HCT116 (cell line): ENCODE measurements at regions not wholly inside any gene's neighbourhood (a gene's known extent, or its start where the extent isn't known, plus 50 kb on each side); places are given as distances from the start of the nearest gene placed in this dataset.

Experiments
- ATAC-seq: fragments of 200-7000 bp; cut with Tn5 transposase; 2 replicates; pipeline ENCODE4 v1.9.1; 2020; ENCODE audit warnings: mild to moderate bottlenecking, moderate library complexity
- BruUV-seq: library from RNA; stranded (reverse); fragments of 400-500 nt; replicated peaks from 2 replicates; lab custom pipeline; 2021; lab: Mats Ljungman, UMichigan
- CTCF ChIA-PET: fragments of 300-600 bp; sonication (Branson Sonifier 250); formaldehyde crosslinking; loops from one replicate; lab custom pipeline; 2021; ENCODE audit warnings: antibody characterized with exemption; lab: Charles Lee
- POLR2A ChIA-PET: fragments of 300-600, 350-600 bp; sonication (Branson Sonifier 250); formaldehyde crosslinking; loops from one replicate; lab custom pipeline; 2021; ENCODE audit warnings: antibody characterized with exemption; lab: Charles Lee
- RAD21 ChIA-PET, 2 experiments: fragments of 300-600 bp; sonication (Branson Sonifier 250); formaldehyde crosslinking; loops; one replicate each; lab custom pipeline; 2023; ENCODE audit warnings: low total read pairs in 2 of 2; ENCODE audit not compliant: uncharacterized antibody in 2 of 2, unreplicated experiment in 2 of 2, low non-redundant PET in 1 of 2; lab: Charles Lee
- DNase-seq: peaks from one replicate; pipeline ENCODE4 v3.0.0-alpha.2; 2010; ENCODE audit warnings: low read depth, low spot score
- H2AFZ ChIP-seq: fragments of 200-600 bp; shearing (Covaris generic), sonication (generic); 2 replicates; pipeline ENCODE4 v1.6.1; 2017; ENCODE audit warnings: low read depth, mixed run types, mixed read lengths, antibody characterized with exemption, low read length; ENCODE audit not compliant: poor library complexity, severe bottlenecking
- H3K27ac ChIP-seq: 2 replicates; pipeline ENCODE4 v1.5.1; 2012; ENCODE audit warnings: low read depth, low read length
- H3K27me3 ChIP-seq: fragments of 200-600 bp; sonication (generic); 2 replicates; pipeline ENCODE4 v1.6.1; 2016; ENCODE audit warnings: mixed run types, low read length, mixed read lengths; ENCODE audit not compliant: insufficient read depth
- H3K36me3 ChIP-seq, 2 experiments: fragments of 200-500 bp in 1 of 2; fragments of 200-600 bp in 1 of 2; sonication (Bioruptor generic) in 1 of 2; sonication (generic) in 1 of 2; 2 replicates each; pipeline versions ENCODE4 v1.5.1 to v1.6.1; 2014 to 2016; ENCODE audit warnings: low read length in 2 of 2, inconsistent platforms in 1 of 2, mixed read lengths in 1 of 2, mixed run types in 1 of 2; ENCODE audit not compliant: insufficient read depth in 2 of 2, control insufficient read depth in 1 of 2
- H3K4me1 ChIP-seq, 2 experiments: fragments of 200-600 bp in 1 of 2; sonication (generic) in 1 of 2; 2 replicates each; pipeline versions ENCODE4 v1.5.1 to v1.6.1; 2012 to 2017; ENCODE audit warnings: low read length in 2 of 2, inconsistent platforms in 1 of 2, mild to moderate bottlenecking in 1 of 2, mixed read lengths in 1 of 2, mixed run types in 1 of 2, moderate library complexity in 1 of 2; ENCODE audit not compliant: insufficient read depth in 2 of 2, control insufficient read depth in 1 of 2
- H3K4me2 ChIP-seq: fragments of 200-600 bp; sonication (generic); 2 replicates; pipeline ENCODE4 v1.6.1; 2017; ENCODE audit warnings: mixed run types, low read length, mixed read lengths
- H3K4me3 ChIP-seq, 2 experiments: fragments of 200-600 bp in 1 of 2; sonication (generic) in 1 of 2; replicated peaks in 1 of 2; 2 replicates each; pipeline ENCODE4 v1.5.1; 2011 to 2016; ENCODE audit warnings: low read length in 2 of 2, control low read depth in 1 of 2, low read depth in 1 of 2, mild to moderate bottlenecking in 1 of 2, mixed read lengths in 1 of 2, mixed run types in 1 of 2
- H3K79me2 ChIP-seq: fragments of 200-600 bp; sonication (generic); 2 replicates; pipeline ENCODE4 v1.6.1; 2017; ENCODE audit warnings: mild to moderate bottlenecking, mixed run types, low read length, moderate library complexity, mixed read lengths; ENCODE audit not compliant: insufficient read depth
- H3K9ac ChIP-seq: fragments of 200-600 bp; sonication (generic); 2 replicates; pipeline ENCODE4 v1.6.1; 2016; ENCODE audit warnings: low read length, mixed read lengths
- H3K9me2 ChIP-seq: fragments of 200-600 bp; sonication (generic), shearing (Covaris generic); 2 replicates; pipeline ENCODE4 v1.6.1; 2017; ENCODE audit warnings: mixed run types, mild to moderate bottlenecking, moderate library complexity; ENCODE audit not compliant: insufficient read depth
- H3K9me3 ChIP-seq, 2 experiments: fragments of 200-500 bp in 1 of 2; fragments of 200-600 bp in 1 of 2; sonication (Bioruptor generic) in 1 of 2; sonication (generic) in 1 of 2; 2 replicates each; pipeline ENCODE4 v1.6.1; 2014 to 2017; ENCODE audit warnings: low read length in 2 of 2, mixed read lengths in 2 of 2, inconsistent platforms in 1 of 2, low read depth in 1 of 2, mild to moderate bottlenecking in 1 of 2, mixed run types in 1 of 2, moderate library complexity in 1 of 2; ENCODE audit not compliant: control insufficient read depth in 1 of 2, insufficient read depth in 1 of 2
- H4K20me1 ChIP-seq: fragments of 200-600 bp; sonication (generic), shearing (Covaris generic); 2 replicates; pipeline ENCODE4 v1.6.1; 2017; ENCODE audit warnings: mixed run types, mild to moderate bottlenecking, moderate library complexity; ENCODE audit not compliant: insufficient read depth
- CBX3 ChIP-seq: IDR thresholded peaks from 2 replicates; pipeline ENCODE4 v1.6.1; 2012; ENCODE audit warnings: low read depth
- CEBPB ChIP-seq: IDR thresholded peaks from 2 replicates; pipeline ENCODE4 v1.6.1; 2012; ENCODE audit warnings: low read depth
- EGR1 ChIP-seq: IDR thresholded peaks from 2 replicates; pipeline ENCODE4 v1.6.1; 2012; ENCODE audit warnings: low read depth
- ELF1 ChIP-seq: IDR thresholded peaks from 2 replicates; pipeline ENCODE4 v1.6.1; 2012; ENCODE audit warnings: low read depth, borderline replicate concordance
- EZH2phosphoT487 ChIP-seq: fragments of 200-600 bp; IDR thresholded peaks from 2 replicates; pipeline ENCODE4 v1.6.1; 2018; ENCODE audit warnings: antibody characterized with exemption, borderline replicate concordance
- FOSL1 ChIP-seq: IDR thresholded peaks from 2 replicates; pipeline ENCODE4 v1.6.1; 2012; ENCODE audit warnings: low read depth
- JUND ChIP-seq: IDR thresholded peaks from 2 replicates; pipeline ENCODE4 v1.6.1; 2012
- POLR2A ChIP-seq: IDR thresholded peaks from 2 replicates; pipeline ENCODE4 v1.7.0; 2011; ENCODE audit warnings: borderline replicate concordance; ENCODE audit not compliant: insufficient read depth, insufficient read length; ENCODE audit errors: extremely low read depth
- RAD21 ChIP-seq: IDR thresholded peaks from 2 replicates; pipeline ENCODE4 v1.6.1; 2012; ENCODE audit warnings: low read depth, mild to moderate bottlenecking
- SIN3A ChIP-seq: IDR thresholded peaks from 2 replicates; pipeline ENCODE4 v1.6.1; 2012; ENCODE audit warnings: low read depth
- SP1 ChIP-seq: IDR thresholded peaks from 2 replicates; pipeline ENCODE4 v1.6.1; 2012; ENCODE audit warnings: low read depth
- TCF7L2 ChIP-seq: IDR thresholded peaks from 2 replicates; pipeline ENCODE4 v1.7.0; 2011; ENCODE audit warnings: borderline replicate concordance, inconsistent platforms; ENCODE audit not compliant: insufficient read depth, insufficient read length; ENCODE audit errors: extremely low read depth
- YY1 ChIP-seq: IDR thresholded peaks from 2 replicates; pipeline ENCODE4 v1.6.1; 2011; ENCODE audit warnings: low read length, low read depth, moderate library complexity, mild to moderate bottlenecking; ENCODE audit not compliant: insufficient replicate concordance; ENCODE audit errors: extremely low read depth
- ZBTB33 ChIP-seq: IDR thresholded peaks from 2 replicates; pipeline ENCODE4 v1.6.1; 2011; ENCODE audit warnings: mild to moderate bottlenecking, low read length, moderate library complexity; ENCODE audit not compliant: insufficient replicate concordance; ENCODE audit errors: extremely low read depth
- ZFX ChIP-seq: fragments of 450-650 bp; IDR thresholded peaks from 2 replicates; pipeline ENCODE4 v1.6.1; 2017
- ZNF274 ChIP-seq: fragments of 200-500 bp; sonication (Bioruptor generic); IDR thresholded peaks from 2 replicates; pipeline ENCODE4 v1.6.1; 2014; ENCODE audit warnings: mild to moderate bottlenecking, low read depth, low read length, inconsistent platforms
- intact Hi-C: fragments of 100-400 bp; cut with micrococcal nuclease; formaldehyde crosslinking; loops from 2 replicates; pipeline ENCODE4 v1.10.0; 2022
- TF ChIP-seq, protein P1 (sequence below): IDR thresholded peaks from 2 replicates; pipeline ENCODE4 v1.6.1; 2012; ENCODE audit warnings: low read depth
- TF ChIP-seq, protein P2 (sequence below): IDR thresholded peaks from 2 replicates; pipeline ENCODE4 v1.6.1; 2012

GRCh38 chr1:221045151-221045550 lies 165.9 kb downstream of the HLX start:
- H3K27ac ChIP-seq: no peak overlapping the region
- no peaks in the 10 kb centered on the region for H3K9me2 ChIP-seq
- H3K9ac ChIP-seq: no peak overlapping the region
- H3K79me2 ChIP-seq: no peaks in the 10 kb centered on the region
- H3K9me3 ChIP-seq: no peaks in the 10 kb centered on the region
- ATAC-seq (no peak), DNase-seq (no peak)
- no TSS peak for BruUV-seq
- H3K36me3 ChIP-seq: no peaks in the 10 kb centered on the region
- no peaks in the 10 kb centered on the region for H4K20me1 ChIP-seq
- no peak overlapping the region for H3K4me3 ChIP-seq
- intact Hi-C loops: no loop called here
- ChIA-PET CTCF (no interaction called here), POLR2A (no interaction called here), RAD21 (no interaction called here)
- no peaks in the 10 kb centered on the region for H3K27me3 ChIP-seq
- no peak overlapping the region for H2AFZ ChIP-seq
- H3K4me2 ChIP-seq: no peak overlapping the region
- no peak for TF ChIP-seq SP1
- TF ChIP-seq RAD21: no peak
- no peak for TF ChIP-seq ZFX
- no peak for TF ChIP-seq CBX3
- no peak for TF ChIP-seq EGR1
- no peak for TF ChIP-seq JUND
- TF ChIP-seq, protein P1, sequence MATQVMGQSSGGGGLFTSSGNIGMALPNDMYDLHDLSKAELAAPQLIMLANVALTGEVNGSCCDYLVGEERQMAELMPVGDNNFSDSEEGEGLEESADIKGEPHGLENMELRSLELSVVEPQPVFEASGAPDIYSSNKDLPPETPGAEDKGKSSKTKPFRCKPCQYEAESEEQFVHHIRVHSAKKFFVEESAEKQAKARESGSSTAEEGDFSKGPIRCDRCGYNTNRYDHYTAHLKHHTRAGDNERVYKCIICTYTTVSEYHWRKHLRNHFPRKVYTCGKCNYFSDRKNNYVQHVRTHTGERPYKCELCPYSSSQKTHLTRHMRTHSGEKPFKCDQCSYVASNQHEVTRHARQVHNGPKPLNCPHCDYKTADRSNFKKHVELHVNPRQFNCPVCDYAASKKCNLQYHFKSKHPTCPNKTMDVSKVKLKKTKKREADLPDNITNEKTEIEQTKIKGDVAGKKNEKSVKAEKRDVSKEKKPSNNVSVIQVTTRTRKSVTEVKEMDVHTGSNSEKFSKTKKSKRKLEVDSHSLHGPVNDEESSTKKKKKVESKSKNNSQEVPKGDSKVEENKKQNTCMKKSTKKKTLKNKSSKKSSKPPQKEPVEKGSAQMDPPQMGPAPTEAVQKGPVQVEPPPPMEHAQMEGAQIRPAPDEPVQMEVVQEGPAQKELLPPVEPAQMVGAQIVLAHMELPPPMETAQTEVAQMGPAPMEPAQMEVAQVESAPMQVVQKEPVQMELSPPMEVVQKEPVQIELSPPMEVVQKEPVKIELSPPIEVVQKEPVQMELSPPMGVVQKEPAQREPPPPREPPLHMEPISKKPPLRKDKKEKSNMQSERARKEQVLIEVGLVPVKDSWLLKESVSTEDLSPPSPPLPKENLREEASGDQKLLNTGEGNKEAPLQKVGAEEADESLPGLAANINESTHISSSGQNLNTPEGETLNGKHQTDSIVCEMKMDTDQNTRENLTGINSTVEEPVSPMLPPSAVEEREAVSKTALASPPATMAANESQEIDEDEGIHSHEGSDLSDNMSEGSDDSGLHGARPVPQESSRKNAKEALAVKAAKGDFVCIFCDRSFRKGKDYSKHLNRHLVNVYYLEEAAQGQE: no peak
- TF ChIP-seq TCF7L2: no peak
- TF ChIP-seq ELF1: no peak
- TF ChIP-seq ZNF274: no peak
- no peak for TF ChIP-seq FOSL1
- no peak for TF ChIP-seq CEBPB
- TF ChIP-seq, protein P2, sequence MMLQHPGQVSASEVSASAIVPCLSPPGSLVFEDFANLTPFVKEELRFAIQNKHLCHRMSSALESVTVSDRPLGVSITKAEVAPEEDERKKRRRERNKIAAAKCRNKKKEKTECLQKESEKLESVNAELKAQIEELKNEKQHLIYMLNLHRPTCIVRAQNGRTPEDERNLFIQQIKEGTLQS: no peak
- no peak for TF ChIP-seq ZBTB33
- TF ChIP-seq POLR2A: no peak
- no peak for TF ChIP-seq EZH2phosphoT487
- no peak for TF ChIP-seq YY1
- TF ChIP-seq SIN3A: no peak
- TF ChIP-seq, all 23 proteins: peak for 0
- no peaks in the 10 kb centered on the region for H3K4me1 ChIP-seq
